NCI-H1930 (cell line): ENCODE measurements at regions not wholly inside any gene's neighbourhood (a gene's known extent, or its start where the extent isn't known, plus 50 kb on each side); places are given as distances from the start of the nearest gene placed in this dataset.

ENCODE experiments used
- DNase-seq, 2 experiments: peaks; one replicate each; lab custom pipeline; 2025; lab: John Stamatoyannopoulos, UW

GRCh38 chr4:181272422-181272821 lies 970.8 kb upstream of the TENM3 start:
- no peak for DNase-seq

- DNase-seq: no peak
Observed at GRCh38 chr4:181278941-181279340, 964.3 kb upstream of the TENM3 start.

GRCh38 chr4:181281451-181281850 lies 961.8 kb upstream of the TENM3 start:
- no peak for DNase-seq

- DNase-seq: peak; percentile 44 to 45
Observed at GRCh38 chr4:181289198-181289597, 954.0 kb upstream of the TENM3 start.

GRCh38 chr4:181291615-181292014 lies 951.6 kb upstream of the TENM3 start:
- DNase-seq: no peak

- no peak for DNase-seq
Observed at GRCh38 chr4:181293014-181293413, 950.2 kb upstream of the TENM3 start.

- DNase-seq: no peak
Observed at GRCh38 chr4:181293541-181293940, 949.7 kb upstream of the TENM3 start.

GRCh38 chr4:181294421-181294820 lies 948.8 kb upstream of the TENM3 start:
- no peak for DNase-seq

- DNase-seq: peak in 1 of 2 experiments; percentile 14
Observed at GRCh38 chr4:181301735-181302710, 941.2 kb upstream of the TENM3 start.

- DNase-seq: no peak
Observed at GRCh38 chr4:181307824-181308223, 935.4 kb upstream of the TENM3 start.

- DNase-seq: peak; percentile 17 to 27
Observed at GRCh38 chr4:181308476-181309312, 934.5 kb upstream of the TENM3 start.

GRCh38 chr4:181312066-181312465 lies 931.1 kb upstream of the TENM3 start:
- DNase-seq: no peak

- no peak for DNase-seq
Observed at GRCh38 chr4:181319629-181320028, 923.6 kb upstream of the TENM3 start.

- DNase-seq: no peak
Observed at GRCh38 chr4:181323061-181323460, 920.1 kb upstream of the TENM3 start.

GRCh38 chr4:181330654-181331201 lies 912.5 kb upstream of the TENM3 start:
- no peak for DNase-seq

GRCh38 chr4:181331214-181331613 lies 912.0 kb upstream of the TENM3 start:
- no peak for DNase-seq

- no peak for DNase-seq
Observed at GRCh38 chr4:181345931-181346330, 897.3 kb upstream of the TENM3 start.

- DNase-seq: no peak
Observed at GRCh38 chr4:181350615-181351415, 892.4 kb upstream of the TENM3 start.

GRCh38 chr4:181364504-181364903 lies 878.7 kb upstream of the TENM3 start:
- no peak for DNase-seq

GRCh38 chr4:181365671-181366070 lies 877.5 kb upstream of the TENM3 start:
- no peak for DNase-seq

- DNase-seq: no peak
Observed at GRCh38 chr4:181372014-181372413, 871.2 kb upstream of the TENM3 start.

GRCh38 chr4:181376058-181376457 lies 867.1 kb upstream of the TENM3 start:
- no peak for DNase-seq
